ENCODE measurements at regions not wholly inside any gene's neighbourhood (a gene's known extent, or its start where the extent isn't known, plus 50 kb on each side); places are given as distances from the start of the nearest gene placed in this dataset.

DNA sequence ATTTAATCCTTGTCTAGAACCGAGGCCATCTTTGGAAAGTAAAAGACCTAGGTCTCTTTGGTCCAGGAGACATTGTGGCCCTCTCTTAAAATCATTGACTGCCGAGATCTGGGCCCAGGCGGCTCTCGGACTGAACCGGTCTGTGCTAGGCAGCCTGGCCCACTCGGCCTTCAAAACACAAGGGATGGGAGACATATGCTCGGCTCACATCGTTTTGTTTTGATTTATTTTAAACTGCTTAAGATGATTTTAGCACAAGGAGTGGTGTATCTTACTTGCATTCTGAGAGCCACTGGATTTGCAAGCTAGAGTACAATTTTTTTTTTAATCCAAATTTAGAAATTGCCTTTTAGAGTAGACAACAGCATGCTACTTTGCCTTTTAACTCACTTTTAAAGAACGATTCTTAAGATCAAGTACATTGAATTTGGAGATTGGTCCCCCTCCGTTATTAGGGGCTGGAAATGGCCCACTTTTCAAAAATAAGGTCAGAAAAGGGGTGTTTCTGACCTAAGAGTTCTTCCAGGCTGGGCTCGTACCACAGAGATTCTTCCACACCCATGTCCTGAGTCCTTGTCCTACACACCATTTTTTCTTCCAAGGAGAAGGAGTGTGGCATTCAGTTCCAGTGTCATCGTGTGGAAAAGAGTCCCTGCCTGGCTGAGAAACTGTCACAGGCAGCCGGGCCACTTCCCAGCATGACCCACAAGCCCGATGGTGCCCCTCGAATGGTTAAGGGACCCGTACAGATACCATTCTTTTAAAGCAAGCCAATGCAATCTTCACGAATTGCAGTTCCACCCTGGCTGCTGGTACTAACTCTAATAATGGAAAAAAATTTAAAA, 80.5 kb upstream of the WNT7B start:
- Mint-ChIP-seq H3K27me3 (no peaks in the 10 kb centered on the region), H3K4me3 (peak overlapping the region; percentile 52), H3K9me3 (no peaks in the 10 kb centered on the region), H3K4me1 (peaks cover 62% of the 10 kb centered on the region), H3K27ac (peak overlapping the region; percentile 72), H3K36me3 (no peaks in the 10 kb centered on the region)

DNA sequence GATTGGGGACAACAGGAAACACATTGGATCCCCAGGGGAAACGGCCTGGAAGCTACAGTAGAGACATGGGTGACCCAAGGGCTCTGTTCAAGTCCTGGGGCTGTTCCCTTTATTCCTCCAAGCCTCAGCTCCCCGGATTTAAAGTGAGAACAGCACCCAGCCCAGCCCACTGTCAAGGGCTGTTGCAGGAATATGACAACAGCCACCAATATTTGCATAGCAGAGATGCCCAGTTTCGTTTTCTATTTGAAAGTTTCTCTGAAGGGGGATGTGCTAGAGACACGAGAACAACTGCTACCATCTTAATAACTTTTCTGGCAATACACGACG, 81.1 kb upstream of the WNT7B start:
- H3K36me3 Mint-ChIP-seq, result no peaks in the 10 kb centered on the region
- no peaks in the 10 kb centered on the region for H3K9me3 Mint-ChIP-seq
- peaks cover 63% of the 10 kb centered on the region for H3K4me1 Mint-ChIP-seq
- peak overlapping the region; percentile 52 for H3K4me3 Mint-ChIP-seq
- H3K27me3 Mint-ChIP-seq, result no peaks in the 10 kb centered on the region
- peak overlapping the region; percentile 72 for H3K27ac Mint-ChIP-seq

DNA sequence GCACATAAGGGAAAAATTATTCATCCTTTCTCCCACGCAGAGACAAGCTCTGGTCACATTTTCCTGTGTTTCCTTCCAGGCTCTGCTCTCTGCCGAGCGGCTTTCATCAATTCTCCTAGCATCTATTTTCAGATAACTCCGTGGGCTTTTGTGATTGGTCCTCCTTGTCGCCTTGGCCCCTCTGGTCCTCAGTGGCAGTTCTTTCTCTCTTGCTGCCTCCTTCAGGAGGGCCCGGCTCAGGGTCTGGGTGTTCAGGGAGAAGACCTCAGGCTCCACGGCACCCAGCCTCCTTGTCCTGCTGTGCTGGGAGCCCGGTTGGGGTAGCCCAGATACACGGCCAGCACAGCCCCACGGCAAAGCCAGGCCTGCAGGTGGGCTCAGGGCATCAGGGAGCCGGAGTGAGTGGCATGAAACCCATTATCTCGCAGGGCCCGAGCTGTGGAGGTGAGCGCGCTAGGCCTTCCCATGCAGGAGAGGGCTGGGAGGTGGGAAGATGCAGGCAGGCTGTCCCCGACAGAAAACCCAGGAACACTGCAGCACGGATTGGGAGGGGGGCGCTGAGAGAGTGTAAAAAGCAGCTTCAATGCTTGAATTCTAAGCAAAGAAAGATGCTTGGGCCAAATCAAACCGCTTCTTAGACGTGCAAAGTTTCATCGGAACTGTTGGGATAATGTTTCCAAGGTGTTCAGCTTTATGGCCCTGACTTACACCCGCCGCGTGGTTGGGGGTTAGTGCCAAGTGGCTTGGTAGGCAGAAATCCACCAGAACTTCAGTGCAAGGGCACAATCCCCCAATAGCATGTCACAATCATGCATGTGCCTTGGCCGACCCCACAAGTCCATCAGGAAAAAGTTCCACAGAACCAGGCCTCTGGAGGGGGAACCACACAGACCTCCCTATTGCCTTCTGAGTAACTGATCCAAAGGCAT, 81.9 kb upstream of the WNT7B start:
- no peaks in the 10 kb centered on the region for H3K36me3 Mint-ChIP-seq
- H3K4me3 Mint-ChIP-seq, result no peak overlapping the region
- H3K9me3 Mint-ChIP-seq, result no peaks in the 10 kb centered on the region
- peaks cover 67% of the 10 kb centered on the region for H3K4me1 Mint-ChIP-seq
- H3K27ac Mint-ChIP-seq, result peak overlapping the region; percentile 70
- no peaks in the 10 kb centered on the region for H3K27me3 Mint-ChIP-seq

DNA sequence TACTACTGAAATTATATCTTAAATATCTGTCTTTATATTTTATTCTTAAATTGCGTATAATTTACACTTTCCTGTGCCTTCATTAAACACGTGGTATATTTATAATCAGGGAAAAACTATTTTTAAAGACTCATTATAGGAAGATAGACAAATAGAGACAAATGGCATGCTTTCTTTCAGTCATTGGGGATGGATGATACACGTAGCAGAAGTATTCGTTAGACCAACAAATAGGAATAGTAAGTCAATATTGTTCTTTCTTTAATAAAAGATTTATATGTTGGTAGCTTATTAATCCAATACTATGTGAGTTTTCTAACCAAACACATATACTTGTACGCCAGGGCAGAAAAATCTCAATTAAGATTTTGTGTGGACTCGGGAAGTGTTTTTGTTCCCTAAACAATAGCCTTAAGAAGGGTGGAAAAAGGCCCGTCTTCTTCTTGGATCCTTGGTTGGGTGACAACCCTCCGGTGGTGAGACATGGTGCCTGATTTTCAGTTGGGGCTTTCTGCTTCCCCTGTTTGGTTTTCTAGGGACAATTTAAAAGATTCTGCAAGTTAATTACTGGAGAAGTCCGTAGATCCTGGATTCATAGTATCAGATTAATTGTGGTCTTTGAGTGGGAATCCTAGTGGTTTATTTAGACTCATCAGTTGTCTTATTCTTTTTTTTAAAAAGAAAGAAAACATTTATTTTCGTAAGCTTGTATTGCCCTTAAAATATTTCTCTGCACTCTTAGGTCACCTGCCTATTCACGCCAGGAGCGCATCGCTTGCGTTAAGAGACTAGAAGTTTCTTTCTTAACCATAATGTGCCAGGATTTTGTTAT, 83.5 kb upstream of the WNT7B start:
- Mint-ChIP-seq H3K27ac (no peak overlapping the region), H3K36me3 (no peaks in the 10 kb centered on the region), H3K4me1 (peaks cover 70% of the 10 kb centered on the region), H3K27me3 (no peaks in the 10 kb centered on the region), H3K4me3 (no peak overlapping the region), H3K9me3 (no peaks in the 10 kb centered on the region)

DNA sequence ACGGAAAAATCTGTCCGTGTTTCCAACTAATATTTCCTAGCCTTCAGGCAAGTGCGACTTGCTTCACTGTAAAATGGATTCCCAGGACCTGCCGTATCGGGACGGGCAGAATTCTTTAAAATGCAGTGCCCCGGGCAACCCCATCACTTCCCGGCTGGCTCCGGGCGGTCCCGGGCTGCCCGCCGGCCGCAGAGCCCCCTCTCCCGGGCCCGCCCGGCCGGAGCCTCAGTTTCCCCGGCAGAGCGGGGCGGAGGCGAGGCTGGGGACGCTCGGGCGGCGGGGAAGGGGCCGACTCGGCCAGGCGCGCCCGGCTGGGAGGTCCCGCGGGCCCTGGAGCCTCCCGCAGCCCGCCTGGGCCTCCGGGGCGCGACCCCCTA, 84.2 kb upstream of the WNT7B start:
- Mint-ChIP-seq H3K27me3 (no peaks in the 10 kb centered on the region), H3K36me3 (no peaks in the 10 kb centered on the region), H3K4me3 (no peak overlapping the region), H3K4me1 (peaks cover 68% of the 10 kb centered on the region), H3K27ac (no peak overlapping the region), H3K9me3 (no peaks in the 10 kb centered on the region)

DNA sequence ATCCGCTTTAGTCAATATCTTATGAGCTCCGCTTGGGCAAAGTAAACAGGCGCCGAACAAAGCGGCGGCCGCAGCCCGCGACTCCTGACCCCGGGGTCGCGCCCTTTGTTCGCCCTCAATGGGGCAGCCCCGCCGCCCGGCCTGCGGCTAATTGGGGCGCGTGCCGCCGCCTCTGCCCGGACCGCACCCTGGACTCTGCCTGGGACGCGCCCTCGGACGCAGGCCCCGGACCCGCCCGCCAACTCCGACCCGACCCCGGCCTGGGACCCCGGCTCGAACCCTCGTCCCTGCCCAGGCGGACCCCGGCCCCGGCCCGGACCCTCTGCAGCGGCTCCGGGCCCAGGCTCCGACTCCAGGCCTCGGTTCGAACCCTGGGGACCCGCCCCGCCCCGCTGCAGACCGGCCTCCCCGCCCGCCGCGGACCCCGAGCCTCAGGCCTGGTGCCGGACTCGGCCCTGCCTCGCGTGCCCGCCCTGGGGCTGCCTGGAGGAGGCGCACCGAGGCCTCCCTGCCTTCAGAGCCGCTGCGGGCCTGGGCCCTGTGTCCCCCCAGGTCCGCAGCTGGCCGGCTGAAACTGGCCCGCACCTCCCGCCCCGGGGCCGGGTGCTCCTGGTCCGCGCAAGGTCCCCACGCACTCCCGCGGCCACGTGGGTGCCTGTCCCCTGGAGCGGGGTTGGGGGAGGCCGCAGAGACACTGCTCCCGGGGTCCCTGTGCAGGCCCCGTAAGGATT, 84.7 kb upstream of the WNT7B start:
- H3K27me3 Mint-ChIP-seq, result no peaks in the 10 kb centered on the region
- H3K9me3 Mint-ChIP-seq, result no peaks in the 10 kb centered on the region
- no peaks in the 10 kb centered on the region for H3K36me3 Mint-ChIP-seq
- H3K4me1 Mint-ChIP-seq, result peaks cover 68% of the 10 kb centered on the region
- no peak overlapping the region for H3K4me3 Mint-ChIP-seq
- no peak overlapping the region for H3K27ac Mint-ChIP-seq

DNA sequence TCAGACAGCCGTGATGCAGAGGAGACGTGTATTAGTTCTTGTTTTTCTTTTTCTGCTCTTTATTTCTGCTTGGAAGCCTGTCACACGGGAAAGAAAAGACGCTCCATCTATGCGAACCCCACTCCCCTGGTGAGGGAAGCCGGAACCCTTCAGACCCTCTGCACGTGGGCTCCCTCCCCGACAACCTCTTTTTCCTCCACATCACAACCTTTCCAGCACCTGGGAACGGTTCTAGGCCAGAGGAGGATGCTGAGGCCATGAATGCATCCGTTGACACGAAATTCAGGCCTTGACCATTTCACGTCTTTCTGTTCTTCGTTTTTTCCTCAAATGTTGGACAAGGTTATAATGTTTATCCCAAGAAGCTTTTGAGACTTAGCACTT, 85.3 kb upstream of the WNT7B start:
- no peaks in the 10 kb centered on the region for H3K27me3 Mint-ChIP-seq
- H3K4me3 Mint-ChIP-seq, result no peak overlapping the region
- H3K36me3 Mint-ChIP-seq, result no peaks in the 10 kb centered on the region
- H3K27ac Mint-ChIP-seq, result peak overlapping the region; percentile 41
- H3K4me1 Mint-ChIP-seq, result peaks cover 68% of the 10 kb centered on the region
- no peaks in the 10 kb centered on the region for H3K9me3 Mint-ChIP-seq

DNA sequence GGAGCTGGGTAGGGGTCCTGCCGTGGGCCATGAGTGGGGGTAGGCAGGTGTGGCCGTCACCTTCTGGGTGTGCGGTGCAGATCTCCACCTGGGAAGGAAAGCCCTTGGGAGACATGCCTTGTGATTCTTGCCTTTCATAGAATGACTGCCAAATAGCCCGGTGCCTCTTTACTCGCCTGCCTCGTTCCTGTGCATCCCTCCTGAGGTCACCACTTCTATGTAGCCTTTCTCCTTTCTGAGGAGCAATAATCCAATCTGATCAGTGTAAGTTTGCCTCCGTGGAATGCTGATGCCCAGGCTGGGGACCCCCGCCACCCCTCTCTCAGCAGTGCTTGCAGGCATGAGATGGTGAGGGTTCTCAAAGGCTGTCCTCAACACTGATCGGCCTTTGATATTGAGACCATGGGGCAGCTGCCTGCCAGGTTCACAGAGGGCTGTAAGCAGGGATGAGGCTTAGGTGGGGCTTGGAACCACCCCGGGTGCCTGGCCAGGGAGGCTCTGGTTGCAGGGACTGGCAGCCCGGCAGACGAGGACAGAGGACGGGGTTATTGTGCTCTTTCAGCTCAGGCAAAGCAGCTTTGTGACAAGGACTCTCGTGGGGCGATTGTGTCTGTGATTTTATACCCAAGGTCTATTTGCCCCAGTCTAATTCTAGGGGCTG, 86.1 kb upstream of the WNT7B start:
- Mint-ChIP-seq H3K27ac (peak overlapping the region; percentile 65), H3K4me3 (no peak overlapping the region), H3K36me3 (no peaks in the 10 kb centered on the region), H3K27me3 (no peaks in the 10 kb centered on the region), H3K9me3 (no peaks in the 10 kb centered on the region), H3K4me1 (peaks cover 65% of the 10 kb centered on the region)

DNA sequence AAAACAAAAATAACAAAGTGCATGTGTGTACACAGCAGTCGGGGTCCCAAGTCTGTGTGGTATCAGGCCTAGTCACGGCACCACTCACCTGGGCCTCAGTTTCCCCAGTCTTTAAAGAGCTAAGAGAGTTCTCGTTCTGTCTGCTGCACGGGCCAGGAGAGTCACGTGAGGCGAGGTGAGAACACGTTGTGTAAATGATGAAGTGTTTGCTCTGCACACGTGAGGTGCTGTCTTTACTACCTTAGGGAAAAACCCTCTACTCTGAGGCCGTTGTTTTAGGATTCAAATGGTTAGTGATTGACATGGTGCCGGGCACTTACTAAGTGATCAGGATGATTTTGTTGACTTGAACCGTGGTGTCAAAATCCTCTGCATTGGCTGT, 86.5 kb upstream of the PPARA start:
- Mint-ChIP-seq H3K4me3 (no peak overlapping the region), H3K4me1 (peaks cover 61% of the 10 kb centered on the region), H3K27me3 (no peaks in the 10 kb centered on the region), H3K9me3 (no peaks in the 10 kb centered on the region), H3K36me3 (no peaks in the 10 kb centered on the region), H3K27ac (peak overlapping the region; percentile 65)

DNA sequence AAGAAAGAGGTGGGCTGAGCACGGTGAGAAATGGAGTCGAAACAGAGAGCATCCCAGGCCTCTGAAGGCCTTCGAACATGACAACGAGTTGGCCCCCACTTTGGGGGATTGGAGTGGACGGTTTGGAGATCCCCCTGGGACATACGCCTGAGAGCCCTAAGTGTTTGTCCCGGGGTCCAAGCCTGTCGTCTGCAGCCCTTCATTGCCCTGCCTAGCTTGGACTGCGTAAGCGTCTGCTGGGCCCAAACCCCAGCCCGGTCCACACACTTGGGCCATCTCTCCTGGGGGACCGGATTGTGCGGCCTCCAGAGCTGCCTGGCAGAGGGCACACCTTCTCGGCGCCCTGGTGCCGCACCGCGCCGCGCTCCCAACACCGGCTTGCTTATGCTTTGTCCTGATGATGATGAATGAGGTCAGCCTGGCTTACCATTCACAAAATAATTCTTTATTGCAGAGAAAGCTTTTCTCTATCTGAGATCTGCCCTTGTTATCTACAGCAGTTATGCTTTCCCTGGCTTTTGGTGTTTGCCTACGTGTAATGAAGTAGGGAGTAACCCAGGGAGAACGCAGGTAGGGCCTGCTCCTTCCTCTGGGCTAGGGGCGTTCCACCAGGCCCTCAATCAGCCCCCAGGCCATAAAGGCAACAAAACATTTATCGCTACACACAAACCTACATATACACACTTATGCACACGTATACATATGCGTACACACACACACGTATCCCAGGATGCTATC, 85.9 kb upstream of the PPARA start:
- Mint-ChIP-seq H3K4me1 (peaks cover 63% of the 10 kb centered on the region), H3K27me3 (no peaks in the 10 kb centered on the region), H3K4me3 (no peak overlapping the region), H3K9me3 (no peaks in the 10 kb centered on the region), H3K27ac (no peak overlapping the region), H3K36me3 (no peaks in the 10 kb centered on the region)

DNA sequence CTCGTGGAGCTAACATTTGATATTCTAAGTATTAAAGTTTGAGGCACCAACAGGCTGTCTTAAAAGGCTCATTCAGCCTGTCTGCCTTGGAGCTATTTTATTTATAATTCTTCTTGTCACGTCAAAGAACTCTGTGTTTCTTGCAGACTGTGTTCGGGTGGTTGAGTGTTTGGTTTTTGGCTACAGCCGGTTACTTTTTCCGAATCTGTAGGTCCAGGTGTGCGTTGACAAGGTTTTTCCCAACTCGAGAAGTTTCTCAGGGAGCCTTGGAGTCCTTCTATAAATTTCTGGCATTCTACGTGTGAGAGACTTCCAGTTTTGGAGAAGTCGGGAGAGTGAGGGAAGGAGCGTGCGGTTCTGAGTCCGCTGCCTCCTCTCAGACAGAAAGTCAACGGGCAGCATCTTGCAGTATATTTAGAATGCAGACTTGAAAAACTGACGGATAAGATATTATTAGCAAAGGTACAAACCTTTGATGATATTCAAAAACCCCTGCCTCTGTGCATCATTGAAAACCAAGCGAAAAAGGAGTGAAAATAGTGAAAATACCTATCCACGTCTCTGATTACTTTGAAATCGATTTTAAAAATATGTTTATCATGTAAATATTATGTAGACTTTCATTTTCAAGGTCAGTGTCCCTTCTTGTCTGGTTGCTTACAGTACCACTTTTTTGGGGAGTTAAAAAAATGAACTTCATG, 85.2 kb upstream of the PPARA start:
- Mint-ChIP-seq H3K4me3 (no peak overlapping the region), H3K36me3 (no peaks in the 10 kb centered on the region), H3K9me3 (no peaks in the 10 kb centered on the region), H3K27me3 (no peaks in the 10 kb centered on the region), H3K27ac (peak overlapping the region; percentile 17), H3K4me1 (peaks cover 65% of the 10 kb centered on the region)

DNA sequence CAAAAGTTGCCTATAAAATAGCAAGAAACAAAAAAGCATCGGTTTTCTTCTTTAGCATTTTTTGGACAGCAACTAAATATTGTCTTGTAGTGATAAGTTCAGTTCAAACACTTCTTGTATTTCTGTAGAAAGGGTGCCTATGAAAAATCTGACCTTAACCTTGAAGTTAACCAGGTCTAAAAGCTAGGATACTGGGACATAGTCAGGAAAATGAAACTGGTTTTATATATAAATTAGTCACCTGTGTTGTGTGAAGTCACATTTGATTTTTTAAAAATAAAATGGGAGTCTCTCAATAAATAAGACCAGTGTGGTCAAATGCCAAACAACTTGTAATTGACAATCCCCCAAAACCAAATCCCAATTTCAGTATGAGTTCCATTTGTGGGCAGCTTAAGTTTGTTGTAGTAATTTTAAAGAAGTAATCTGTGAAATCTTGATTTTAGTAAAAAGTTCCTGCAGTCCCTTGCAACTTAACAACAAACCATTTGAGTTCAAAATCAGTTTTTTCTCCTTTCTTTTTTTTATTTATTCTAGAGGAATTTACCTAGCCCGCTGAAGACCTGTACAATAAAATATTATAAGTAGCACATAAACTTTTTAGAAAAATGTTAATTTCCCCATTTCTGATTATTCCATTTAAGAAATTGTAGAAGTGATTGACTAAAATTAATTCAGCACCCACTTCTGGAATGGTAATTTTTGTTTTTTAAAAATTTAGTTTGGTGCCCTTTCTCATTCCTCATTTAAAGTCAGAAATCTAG, 84.5 kb upstream of the PPARA start:
- no peak overlapping the region for H3K4me3 Mint-ChIP-seq
- peak overlapping the region; percentile 65 for H3K27ac Mint-ChIP-seq
- no peaks in the 10 kb centered on the region for H3K27me3 Mint-ChIP-seq
- no peaks in the 10 kb centered on the region for H3K9me3 Mint-ChIP-seq
- H3K36me3 Mint-ChIP-seq, result no peaks in the 10 kb centered on the region
- peaks cover 62% of the 10 kb centered on the region for H3K4me1 Mint-ChIP-seq

DNA sequence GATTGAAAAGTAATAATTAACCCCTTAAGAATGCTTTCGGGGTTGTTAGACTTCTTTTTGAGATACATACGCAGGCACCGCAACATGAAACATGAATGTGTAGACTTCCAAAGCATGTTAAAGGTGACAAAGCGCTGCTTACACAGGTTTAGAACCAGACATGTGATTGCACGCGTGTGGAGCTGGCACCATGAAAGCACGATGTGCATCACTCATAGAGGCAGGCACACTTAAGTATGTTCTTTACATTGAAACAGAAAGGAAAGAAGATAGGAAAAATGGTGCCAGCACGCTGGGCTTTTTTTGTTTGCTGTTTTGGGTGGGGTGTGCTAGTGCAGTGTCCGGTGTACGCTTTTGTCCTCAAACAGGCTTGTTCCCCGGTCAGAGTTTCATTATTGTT, 83.6 kb upstream of the PPARA start:
- Mint-ChIP-seq H3K27me3 (no peaks in the 10 kb centered on the region), H3K27ac (peak overlapping the region; percentile 49), H3K9me3 (no peaks in the 10 kb centered on the region), H3K4me1 (peaks cover 62% of the 10 kb centered on the region), H3K4me3 (no peak overlapping the region), H3K36me3 (no peaks in the 10 kb centered on the region)
